Activated B cell treated with CpG ODN at 0.5 μM for 24 hours (primary cell): ENCODE measurements at regions not wholly inside any gene's neighbourhood (a gene's known extent, or its start where the extent isn't known, plus 50 kb on each side); places are given as distances from the start of the nearest gene placed in this dataset.

Experiments
- ATAC-seq: fragments of 200-7000 bp; cut with Tn5 transposase; one replicate; pipeline ENCODE4 v1.10.0; 2021; ENCODE audit warnings: low read depth, mild to moderate bottlenecking, moderate library complexity
- CTCF ChIA-PET: fragments of 350-600 bp; sonication (Branson Sonifier 250); formaldehyde crosslinking; loops from one replicate; lab custom pipeline; 2021; ENCODE audit warnings: antibody characterized with exemption; lab: Charles Lee
- POLR2A ChIA-PET: fragments of 350-600 bp; sonication (Branson Sonifier 250); formaldehyde crosslinking; loops from one replicate; lab custom pipeline; 2021; ENCODE audit warnings: antibody characterized with exemption; lab: Charles Lee
- DNase-seq: peaks from one replicate; pipeline ENCODE4 v3.0.0; 2022
- H3K27ac Mint-ChIP-seq: one replicate; pipeline ENCODE4 v1.8.0; 2020; ENCODE audit warnings: mixed read lengths
- H3K27me3 Mint-ChIP-seq: one replicate; pipeline ENCODE4 v1.8.0; 2021; ENCODE audit warnings: mixed read lengths
- H3K36me3 Mint-ChIP-seq: one replicate; pipeline ENCODE4 v1.8.0; 2021; ENCODE audit warnings: low read depth, mixed read lengths
- H3K4me1 Mint-ChIP-seq: one replicate; pipeline ENCODE4 v1.8.0; 2021; ENCODE audit warnings: mixed read lengths
- H3K4me3 Mint-ChIP-seq: one replicate; pipeline ENCODE4 v1.8.0; 2020; ENCODE audit warnings: mild to moderate bottlenecking, mixed read lengths
- H3K9me3 Mint-ChIP-seq: one replicate; pipeline ENCODE4 v1.8.0; 2020; ENCODE audit warnings: mixed read lengths
- intact Hi-C: fragments of 100-400 bp; cut with micrococcal nuclease; formaldehyde crosslinking; loops from one replicate; pipeline ENCODE4 v1.15.1; 2024
- TF ChIP-seq, protein P1 (sequence below): fragments of 200-600 bp; IDR thresholded peaks from one replicate; pipeline ENCODE4 v1.8.0; 2022; ENCODE audit warnings: antibody characterized with exemption, mild to moderate bottlenecking

DNA sequence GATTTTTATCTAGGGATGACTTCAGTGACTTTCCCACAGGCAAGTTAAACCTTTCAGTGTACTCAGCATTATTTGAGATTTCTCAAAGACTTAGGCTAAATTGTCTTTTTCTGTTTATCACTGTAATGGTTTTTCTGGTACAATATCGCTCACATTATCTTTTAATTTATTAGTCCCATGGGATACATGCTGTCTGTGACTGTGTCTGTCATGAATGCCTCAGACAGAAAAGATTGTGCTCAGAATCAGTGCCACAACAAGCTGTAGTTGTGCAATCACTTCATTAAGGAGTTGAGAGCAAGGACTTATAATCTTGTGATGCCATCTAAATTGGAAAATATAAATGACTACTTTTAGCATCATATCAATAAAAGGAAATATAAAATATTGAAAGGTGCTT, 2374.2 kb upstream of the RAG2 start:
- ATAC-seq (no peak), DNase-seq (no peak)
- intact Hi-C loops: no loop called here
- ChIA-PET POLR2A (no interaction called here), CTCF (no interaction called here)
- H3K9me3 Mint-ChIP-seq: no peaks in the 10 kb centered on the region
- H3K4me3 Mint-ChIP-seq: no peak overlapping the region
- H3K36me3 Mint-ChIP-seq: no peaks in the 10 kb centered on the region
- no peak overlapping the region for H3K27ac Mint-ChIP-seq
- H3K4me1 Mint-ChIP-seq: no peaks in the 10 kb centered on the region
- H3K27me3 Mint-ChIP-seq: no peaks in the 10 kb centered on the region
- TF ChIP-seq, protein P1, sequence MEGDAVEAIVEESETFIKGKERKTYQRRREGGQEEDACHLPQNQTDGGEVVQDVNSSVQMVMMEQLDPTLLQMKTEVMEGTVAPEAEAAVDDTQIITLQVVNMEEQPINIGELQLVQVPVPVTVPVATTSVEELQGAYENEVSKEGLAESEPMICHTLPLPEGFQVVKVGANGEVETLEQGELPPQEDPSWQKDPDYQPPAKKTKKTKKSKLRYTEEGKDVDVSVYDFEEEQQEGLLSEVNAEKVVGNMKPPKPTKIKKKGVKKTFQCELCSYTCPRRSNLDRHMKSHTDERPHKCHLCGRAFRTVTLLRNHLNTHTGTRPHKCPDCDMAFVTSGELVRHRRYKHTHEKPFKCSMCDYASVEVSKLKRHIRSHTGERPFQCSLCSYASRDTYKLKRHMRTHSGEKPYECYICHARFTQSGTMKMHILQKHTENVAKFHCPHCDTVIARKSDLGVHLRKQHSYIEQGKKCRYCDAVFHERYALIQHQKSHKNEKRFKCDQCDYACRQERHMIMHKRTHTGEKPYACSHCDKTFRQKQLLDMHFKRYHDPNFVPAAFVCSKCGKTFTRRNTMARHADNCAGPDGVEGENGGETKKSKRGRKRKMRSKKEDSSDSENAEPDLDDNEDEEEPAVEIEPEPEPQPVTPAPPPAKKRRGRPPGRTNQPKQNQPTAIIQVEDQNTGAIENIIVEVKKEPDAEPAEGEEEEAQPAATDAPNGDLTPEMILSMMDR: no peak

DNA sequence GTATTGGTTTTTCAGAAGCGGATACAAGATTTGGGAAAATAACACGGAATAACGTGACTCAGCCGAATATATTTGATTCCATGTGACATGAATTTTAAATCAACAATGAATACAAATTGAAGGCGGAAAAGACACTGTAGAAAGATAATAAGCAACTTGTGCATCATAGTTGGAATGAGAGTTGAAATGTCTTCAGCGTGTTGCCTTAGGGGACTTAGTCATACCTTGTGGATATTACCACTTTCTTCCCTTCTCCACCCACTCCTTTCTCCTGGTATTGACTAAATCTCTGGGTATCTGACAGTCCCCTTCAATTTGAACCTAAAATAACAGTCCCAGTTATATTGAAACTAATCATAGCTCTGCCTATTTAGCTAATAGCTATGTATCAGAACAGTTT, 2373.1 kb upstream of the RAG2 start:
- CTCF ChIA-PET: no interaction called here
- Mint-ChIP-seq H3K27me3 (no peaks in the 10 kb centered on the region), H3K4me3 (no peak overlapping the region), H3K4me1 (no peaks in the 10 kb centered on the region), H3K36me3 (no peaks in the 10 kb centered on the region), H3K9me3 (no peaks in the 10 kb centered on the region), H3K27ac (no peak overlapping the region)
- ATAC-seq (no peak), DNase-seq (no peak)
- TF ChIP-seq, protein P1: no peak
- intact Hi-C loops: no loop called here
- POLR2A ChIA-PET: no interaction called here

DNA sequence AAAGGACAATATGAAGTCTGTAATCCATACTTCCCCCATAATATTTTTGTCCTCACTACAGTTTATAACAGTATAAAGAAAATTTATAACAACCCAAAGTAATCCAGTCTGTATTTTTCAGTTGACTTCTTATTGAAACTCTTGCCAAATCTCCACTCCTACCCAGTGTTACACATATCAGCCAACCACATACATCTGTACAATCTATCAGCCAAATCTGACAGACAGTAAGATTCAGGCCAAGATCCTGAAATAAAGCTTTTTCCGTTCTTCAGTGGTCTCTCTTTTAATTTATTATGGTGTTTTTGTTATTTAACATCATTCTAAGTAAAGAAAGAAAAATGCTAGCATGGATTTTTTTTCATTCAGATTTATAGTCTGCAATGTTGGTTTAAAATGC, 2370.9 kb upstream of the RAG2 start:
- Mint-ChIP-seq H3K27me3 (no peaks in the 10 kb centered on the region), H3K27ac (no peak overlapping the region), H3K36me3 (no peaks in the 10 kb centered on the region), H3K4me1 (no peaks in the 10 kb centered on the region), H3K4me3 (no peak overlapping the region), H3K9me3 (no peaks in the 10 kb centered on the region)
- ChIA-PET CTCF (no interaction called here), POLR2A (no interaction called here)
- TF ChIP-seq, protein P1: no peak
- DNase-seq (no peak), ATAC-seq (no peak)
- intact Hi-C loops: no loop called here

DNA sequence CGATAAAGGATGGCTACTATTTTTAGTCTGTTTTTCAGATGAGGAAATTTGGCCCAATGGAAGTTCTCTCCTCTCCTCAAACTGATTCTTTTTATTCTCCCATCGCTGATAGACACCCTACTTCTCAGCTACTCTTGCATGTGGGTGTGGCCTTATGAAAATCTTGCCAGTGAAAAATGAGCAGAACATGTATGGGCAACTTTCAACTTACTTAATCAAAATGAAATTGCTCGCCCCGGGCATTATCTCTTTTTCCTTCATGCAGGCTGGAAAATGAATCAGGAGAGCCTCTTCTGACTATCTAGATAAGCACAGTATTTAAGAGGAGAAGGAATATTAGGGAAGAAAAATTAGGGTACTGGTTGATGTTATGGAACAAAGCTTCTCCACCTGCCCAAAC, 2354.7 kb upstream of the RAG2 start:
- no peaks in the 10 kb centered on the region for H3K36me3 Mint-ChIP-seq
- POLR2A ChIA-PET: no interaction called here
- no peaks in the 10 kb centered on the region for H3K4me1 Mint-ChIP-seq
- no peak for DNase-seq
- intact Hi-C loops: no loop called here
- CTCF ChIA-PET: no interaction called here
- peaks cover 3% of the 10 kb centered on the region for H3K9me3 Mint-ChIP-seq
- no peaks in the 10 kb centered on the region for H3K27me3 Mint-ChIP-seq
- no peak overlapping the region for H3K27ac Mint-ChIP-seq
- no peak for ATAC-seq
- TF ChIP-seq, protein P1: no peak
- no peak overlapping the region for H3K4me3 Mint-ChIP-seq

DNA sequence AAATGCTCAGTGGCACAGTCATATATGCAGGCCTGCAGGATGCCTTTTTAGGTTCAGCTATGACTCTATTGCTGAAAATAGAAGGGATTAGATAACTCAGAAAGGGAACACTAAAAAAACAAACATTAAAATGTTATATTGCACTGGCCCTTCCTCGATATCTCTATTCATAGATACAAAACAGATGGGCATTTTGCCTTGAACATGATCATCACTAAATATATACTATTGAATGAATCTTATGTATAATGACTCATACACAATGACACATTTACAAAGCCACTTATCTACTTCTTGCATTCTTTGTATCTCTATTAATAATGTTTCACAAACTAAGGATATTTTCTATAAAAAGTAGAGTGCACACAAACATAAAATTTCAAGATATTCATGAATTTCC, 2352.8 kb upstream of the RAG2 start:
- no peaks in the 10 kb centered on the region for H3K27me3 Mint-ChIP-seq
- peaks cover 3% of the 10 kb centered on the region for H3K9me3 Mint-ChIP-seq
- intact Hi-C loops: no loop called here
- no peak overlapping the region for H3K27ac Mint-ChIP-seq
- no peaks in the 10 kb centered on the region for H3K4me1 Mint-ChIP-seq
- TF ChIP-seq, protein P1: no peak
- POLR2A ChIA-PET: no interaction called here
- no peak for ATAC-seq
- no peaks in the 10 kb centered on the region for H3K36me3 Mint-ChIP-seq
- no peak overlapping the region for H3K4me3 Mint-ChIP-seq
- no peak for DNase-seq
- CTCF ChIA-PET: no interaction called here
